GM23338 (cell line): ENCODE measurements at regions not wholly inside any gene's neighbourhood (a gene's known extent, or its start where the extent isn't known, plus 50 kb on each side); places are given as distances from the start of the nearest gene placed in this dataset.

ENCODE experiments used
- CTCF ChIP-seq, 2 experiments: fragments of 200-600 bp in 1 of 2; sonication (generic) in 1 of 2; conservative IDR thresholded peaks; 2 replicates each; pipeline versions ENCODE4 v1.5.1 to v1.6.1; 2016 to 2017; ENCODE audit warnings: antibody characterized with exemption in 2 of 2, low read depth in 2 of 2, mild to moderate bottlenecking in 2 of 2, moderate library complexity in 1 of 2
- EZH2 ChIP-seq: fragments of 200-600 bp; sonication (generic); IDR thresholded peaks from one replicate; pipeline ENCODE4 v1.8.0; 2017; ENCODE audit warnings: antibody characterized with exemption, mild to moderate bottlenecking, low read depth; ENCODE audit not compliant: unreplicated experiment
- JUNB ChIP-seq: IDR thresholded peaks from one replicate; pipeline ENCODE4 v1.6.1; 2016; ENCODE audit warnings: antibody characterized with exemption; ENCODE audit not compliant: unreplicated experiment
- NANOG ChIP-seq: IDR thresholded peaks from 2 replicates; pipeline ENCODE4 v1.6.1; 2016; ENCODE audit warnings: antibody characterized with exemption, borderline replicate concordance
- STAT1 ChIP-seq: IDR thresholded peaks from one replicate; pipeline ENCODE4 v1.6.1; 2016; ENCODE audit warnings: antibody characterized with exemption; ENCODE audit not compliant: unreplicated experiment
- ZNF331 ChIP-seq: fragments of 250-450 bp; sonication (Bioruptor Pico); IDR thresholded peaks from 2 replicates; pipeline ENCODE4 v1.5.0; 2020; ENCODE audit warnings: low read depth, mild to moderate bottlenecking, moderate library complexity

- TF ChIP-seq CTCF (conservative IDR thresholded peaks at IDR 0.05; ENCODE audit: low read depth in 2 of 2) = no peak
- no peak for TF ChIP-seq JUNB
- TF ChIP-seq ZNF331 (CRISPR knock-in tag) = no peak
- no peak for TF ChIP-seq EZH2
- no peak for TF ChIP-seq NANOG
- TF ChIP-seq STAT1 = no peak
Measured at GRCh38 chr2:181841079-181841478, 50.5 kb upstream of the ITPRID2 start.
